C4-2B (cell line): ENCODE measurements at regions not wholly inside any gene's neighbourhood (a gene's known extent, or its start where the extent isn't known, plus 50 kb on each side); places are given as distances from the start of the nearest gene placed in this dataset.
"Not testable (repeated sequence)": the region's sequence is repeated elsewhere in the genome, so short reads cannot be mapped to it uniquely, and the experiment has no call there.

Experiments
- ZFX ChIP-seq: fragments of 450-650 bp; IDR thresholded peaks from 2 replicates; pipeline ENCODE4 v1.6.1; 2017
- TF ChIP-seq, protein P1 (sequence below): fragments of 450-650 bp; conservative IDR thresholded peaks from 2 replicates; pipeline ENCODE4 v1.5.1; 2017; ENCODE audit warnings: mild to moderate bottlenecking

DNA sequence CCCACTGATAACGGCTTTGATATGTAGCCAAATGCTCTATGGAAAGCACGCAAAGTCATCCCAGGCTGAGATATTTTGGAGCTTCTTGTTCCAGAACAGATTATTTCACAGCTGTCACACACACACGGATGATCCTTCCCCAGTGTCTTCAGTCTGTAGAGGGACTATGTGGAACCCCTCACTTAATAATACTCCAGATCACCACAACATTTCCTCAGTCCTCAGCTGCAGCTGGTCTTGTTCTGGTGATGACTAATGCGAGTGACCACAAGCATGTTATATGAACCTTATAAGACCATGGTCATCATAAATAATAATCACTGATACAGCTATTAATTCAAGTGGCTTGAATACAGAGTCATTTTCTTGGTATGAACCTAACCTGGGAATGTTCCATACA lies 490.7 kb downstream of the RPIA start:
- TF ChIP-seq, protein P1, sequence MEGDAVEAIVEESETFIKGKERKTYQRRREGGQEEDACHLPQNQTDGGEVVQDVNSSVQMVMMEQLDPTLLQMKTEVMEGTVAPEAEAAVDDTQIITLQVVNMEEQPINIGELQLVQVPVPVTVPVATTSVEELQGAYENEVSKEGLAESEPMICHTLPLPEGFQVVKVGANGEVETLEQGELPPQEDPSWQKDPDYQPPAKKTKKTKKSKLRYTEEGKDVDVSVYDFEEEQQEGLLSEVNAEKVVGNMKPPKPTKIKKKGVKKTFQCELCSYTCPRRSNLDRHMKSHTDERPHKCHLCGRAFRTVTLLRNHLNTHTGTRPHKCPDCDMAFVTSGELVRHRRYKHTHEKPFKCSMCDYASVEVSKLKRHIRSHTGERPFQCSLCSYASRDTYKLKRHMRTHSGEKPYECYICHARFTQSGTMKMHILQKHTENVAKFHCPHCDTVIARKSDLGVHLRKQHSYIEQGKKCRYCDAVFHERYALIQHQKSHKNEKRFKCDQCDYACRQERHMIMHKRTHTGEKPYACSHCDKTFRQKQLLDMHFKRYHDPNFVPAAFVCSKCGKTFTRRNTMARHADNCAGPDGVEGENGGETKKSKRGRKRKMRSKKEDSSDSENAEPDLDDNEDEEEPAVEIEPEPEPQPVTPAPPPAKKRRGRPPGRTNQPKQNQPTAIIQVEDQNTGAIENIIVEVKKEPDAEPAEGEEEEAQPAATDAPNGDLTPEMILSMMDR = not testable (repeated sequence)
- TF ChIP-seq ZFX = not testable (repeated sequence)
